Effector memory CD8-positive, alpha-beta T cell (primary cell): ENCODE measurements at regions not wholly inside any gene's neighbourhood (a gene's known extent, or its start where the extent isn't known, plus 50 kb on each side); places are given as distances from the start of the nearest gene placed in this dataset.
A peak's percentile ranks its signal among the peaks of the same experiment; 100 is the strongest.
"Not testable (repeated sequence)": the region's sequence is repeated elsewhere in the genome, so short reads cannot be mapped to it uniquely, and the experiment has no call there.

ENCODE experiments used
- ATAC-seq: fragments of 150-1000 bp; cut with Tn5 transposase; replicated peaks from 2 replicates; pipeline ENCODE4 v1.10.0; 2021; ENCODE audit warnings: mild to moderate bottlenecking, moderate library complexity
- DNase-seq, 3 experiments: peaks; one replicate each; pipeline ENCODE4 v3.0.0; 2021
- H3K27ac Mint-ChIP-seq, 2 donors: one replicate each; pipeline ENCODE4 v1.8.0; 2022; ENCODE audit warnings: mild to moderate bottlenecking in 2 of 2, mixed read lengths in 2 of 2, moderate library complexity in 2 of 2
- H3K27me3 Mint-ChIP-seq, 2 donors: one replicate each; pipeline ENCODE4 v1.8.0; 2022; ENCODE audit warnings: mixed read lengths in 2 of 2
- H3K36me3 Mint-ChIP-seq: one replicate; pipeline ENCODE4 v1.8.0; 2022; ENCODE audit warnings: mild to moderate bottlenecking, moderate library complexity, mixed read lengths; ENCODE audit not compliant: insufficient read depth
- H3K4me1 Mint-ChIP-seq, 2 donors: one replicate each; pipeline ENCODE4 v1.8.0; 2022; ENCODE audit warnings: low read depth in 2 of 2, mixed read lengths in 2 of 2
- H3K4me3 Mint-ChIP-seq, 2 donors: one replicate each; pipeline ENCODE4 v1.8.0; 2022; ENCODE audit warnings: mild to moderate bottlenecking in 2 of 2, mixed read lengths in 2 of 2, moderate library complexity in 2 of 2
- H3K9me3 Mint-ChIP-seq, 2 donors: one replicate each; pipeline ENCODE4 v1.8.0; 2022; ENCODE audit warnings: mixed read lengths in 2 of 2

- not testable (repeated sequence) for H3K27me3 Mint-ChIP-seq, DNase-seq, ATAC-seq, H3K9me3 Mint-ChIP-seq
- H3K36me3 Mint-ChIP-seq: peaks cover 13% of the 10 kb centered on the region
- peak overlapping the region; percentile 79 to 88 for H3K27ac Mint-ChIP-seq
- H3K4me1 Mint-ChIP-seq: peaks cover 38 to 48% of the 10 kb centered on the region in 2 donors
- H3K4me3 Mint-ChIP-seq: peak overlapping the region; percentile 24 to 48
Measured at GRCh38 chr6:11299421-11299784, 66.9 kb upstream of the NEDD9 start.

- H3K36me3 Mint-ChIP-seq: peaks cover 13% of the 10 kb centered on the region
- no peaks in the 10 kb centered on the region for H3K27me3 Mint-ChIP-seq
- ATAC-seq (peak; percentile 41), DNase-seq (no peak)
- peak overlapping the region; percentile 24 to 48 for H3K4me3 Mint-ChIP-seq
- H3K4me1 Mint-ChIP-seq: peaks cover 41 to 49% of the 10 kb centered on the region in 2 donors
- no peaks in the 10 kb centered on the region for H3K9me3 Mint-ChIP-seq
- peak overlapping the region; percentile 79 to 88 for H3K27ac Mint-ChIP-seq
Measured at GRCh38 chr6:11298651-11299420, 66.4 kb upstream of the NEDD9 start.

GRCh38 chr6:11297376-11297729 is 64.9 kb upstream of the NEDD9 start:
- no peak for ATAC-seq
- peak overlapping the region in 1 of 2 donors; percentile 53 for H3K27ac Mint-ChIP-seq
- DNase-seq: no peak
- peaks cover 44 to 51% of the 10 kb centered on the region in 2 donors for H3K4me1 Mint-ChIP-seq
- H3K4me3 Mint-ChIP-seq: no peak overlapping the region
- H3K36me3 Mint-ChIP-seq: peaks cover 13% of the 10 kb centered on the region
- no peaks in the 10 kb centered on the region for H3K27me3 Mint-ChIP-seq
- H3K9me3 Mint-ChIP-seq: no peaks in the 10 kb centered on the region

GRCh38 chr6:11296449-11297375 is 64.2 kb upstream of the NEDD9 start:
- no peak for ATAC-seq
- Mint-ChIP-seq H3K36me3 (peaks cover 13% of the 10 kb centered on the region), H3K4me1 (peaks cover 47 to 54% of the 10 kb centered on the region in 2 donors), H3K4me3 (no peak overlapping the region), H3K27me3 (no peaks in the 10 kb centered on the region), H3K9me3 (no peaks in the 10 kb centered on the region), H3K27ac (peak overlapping the region in 1 of 2 donors; percentile 53)
- no peak for DNase-seq

- DNase-seq (no peak), ATAC-seq (no peak)
- Mint-ChIP-seq H3K9me3 (no peaks in the 10 kb centered on the region), H3K4me3 (no peak overlapping the region), H3K4me1 (peaks cover 43 to 55% of the 10 kb centered on the region in 2 donors), H3K36me3 (peaks cover 17% of the 10 kb centered on the region), H3K27ac (peak overlapping the region in 1 of 2 donors; percentile 9), H3K27me3 (no peaks in the 10 kb centered on the region)
Measured at GRCh38 chr6:11295969-11296368, 63.5 kb upstream of the NEDD9 start.

- Mint-ChIP-seq H3K36me3 (peaks cover 17% of the 10 kb centered on the region), H3K9me3 (no peaks in the 10 kb centered on the region), H3K27ac (peak overlapping the region in 1 of 2 donors; percentile 63), H3K4me1 (peaks cover 36 to 43% of the 10 kb centered on the region in 2 donors), H3K4me3 (no peak overlapping the region), H3K27me3 (no peaks in the 10 kb centered on the region)
- ATAC-seq: no peak
- DNase-seq: no peak
Measured at GRCh38 chr6:11294228-11294627, 61.8 kb upstream of the NEDD9 start.

- Mint-ChIP-seq H3K27me3 (no peaks in the 10 kb centered on the region), H3K36me3 (peaks cover 13% of the 10 kb centered on the region), H3K4me1 (peaks cover 37% of the 10 kb centered on the region in 2 donors), H3K4me3 (no peak overlapping the region), H3K9me3 (no peaks in the 10 kb centered on the region), H3K27ac (peak overlapping the region; percentile 8 to 66)
- ATAC-seq (no peak), DNase-seq (no peak)
Measured at GRCh38 chr6:11292594-11293236, 60.2 kb upstream of the NEDD9 start.

GRCh38 chr6:11292091-11292490 is 59.6 kb upstream of the NEDD9 start:
- Mint-ChIP-seq H3K36me3 (peaks cover 7% of the 10 kb centered on the region), H3K4me3 (no peak overlapping the region), H3K27ac (peak overlapping the region; percentile 8 to 66)

GRCh38 chr6:11291582-11291981 is 59.1 kb upstream of the NEDD9 start:
- no peak for DNase-seq
- H3K27ac Mint-ChIP-seq: peak overlapping the region; percentile 66 to 70
- H3K4me3 Mint-ChIP-seq: no peak overlapping the region
- H3K9me3 Mint-ChIP-seq: no peaks in the 10 kb centered on the region
- peaks cover 6% of the 10 kb centered on the region for H3K36me3 Mint-ChIP-seq
- ATAC-seq: no peak
- H3K27me3 Mint-ChIP-seq: no peaks in the 10 kb centered on the region
- peaks cover 35 to 37% of the 10 kb centered on the region in 2 donors for H3K4me1 Mint-ChIP-seq

More at GRCh38 chr6:11292091-11292490, 59.6 kb upstream of the NEDD9 start:
- no peaks in the 10 kb centered on the region for H3K9me3 Mint-ChIP-seq
- DNase-seq (no peak), ATAC-seq (no peak)
- no peaks in the 10 kb centered on the region for H3K27me3 Mint-ChIP-seq
- H3K4me1 Mint-ChIP-seq: peaks cover 35 to 37% of the 10 kb centered on the region in 2 donors

- Mint-ChIP-seq H3K36me3 (peaks cover 5% of the 10 kb centered on the region), H3K4me1 (peaks cover 36 to 42% of the 10 kb centered on the region in 2 donors), H3K27ac (peak overlapping the region in 1 of 2 donors; percentile 44), H3K27me3 (no peaks in the 10 kb centered on the region), H3K4me3 (no peak overlapping the region), H3K9me3 (no peaks in the 10 kb centered on the region)
- no peak for DNase-seq
- ATAC-seq: no peak
Measured at GRCh38 chr6:11290027-11290426, 57.6 kb upstream of the NEDD9 start.

GRCh38 chr6:11288065-11288464 is 55.6 kb upstream of the NEDD9 start:
- H3K4me3 Mint-ChIP-seq: no peak overlapping the region
- ATAC-seq (no peak), DNase-seq (no peak)
- peak overlapping the region in 1 of 2 donors; percentile 59 for H3K27ac Mint-ChIP-seq
- peaks cover 26 to 30% of the 10 kb centered on the region in 2 donors for H3K4me1 Mint-ChIP-seq
- H3K27me3 Mint-ChIP-seq: no peaks in the 10 kb centered on the region
- no peaks in the 10 kb centered on the region for H3K9me3 Mint-ChIP-seq
- peaks cover 3% of the 10 kb centered on the region for H3K36me3 Mint-ChIP-seq

GRCh38 chr6:11284996-11285395 is 52.5 kb upstream of the NEDD9 start:
- Mint-ChIP-seq H3K27ac (peak overlapping the region; percentile 30 to 83), H3K36me3 (peaks cover 5% of the 10 kb centered on the region), H3K4me1 (peaks cover 13 to 16% of the 10 kb centered on the region in 2 donors), H3K4me3 (no peak overlapping the region), H3K9me3 (no peaks in the 10 kb centered on the region), H3K27me3 (no peaks in the 10 kb centered on the region)
- ATAC-seq (no peak), DNase-seq (no peak)

GRCh38 chr6:11283629-11284028 is 51.2 kb upstream of the NEDD9 start:
- peaks cover 20 to 26% of the 10 kb centered on the region in 2 donors for H3K4me1 Mint-ChIP-seq
- ATAC-seq (no peak), DNase-seq (no peak)
- H3K9me3 Mint-ChIP-seq: no peaks in the 10 kb centered on the region
- H3K27ac Mint-ChIP-seq: no peak overlapping the region
- H3K27me3 Mint-ChIP-seq: no peaks in the 10 kb centered on the region
- no peak overlapping the region for H3K4me3 Mint-ChIP-seq
- H3K36me3 Mint-ChIP-seq: peaks cover 5% of the 10 kb centered on the region
